Common myeloid progenitor, CD34-positive (primary cell): ENCODE measurements at regions not wholly inside any gene's neighbourhood (a gene's known extent, or its start where the extent isn't known, plus 50 kb on each side); places are given as distances from the start of the nearest gene placed in this dataset.

Experiments used
- CTCF ChIA-PET: fragments of 350-600 bp; sonication (Branson Sonifier 250); formaldehyde crosslinking; loops from one replicate; lab custom pipeline; 2021; ENCODE audit warnings: antibody characterized with exemption; lab: Charles Lee
- POLR2A ChIA-PET: fragments of 350-600 bp; sonication (Branson Sonifier 250); formaldehyde crosslinking; loops from one replicate; lab custom pipeline; 2021; ENCODE audit warnings: antibody characterized with exemption; lab: Charles Lee
- DNase-seq, 3 donors: peaks; one replicate each; pipeline versions ENCODE4 v3.0.0 to v3.0.0-alpha.2; 2013
- H3K27ac ChIP-seq, 2 experiments: 1 replicate in 1 of 2; 2 replicates in 1 of 2; pipeline ENCODE4 v1.7.0; 2013; ENCODE audit warnings: inconsistent platforms in 2 of 2, low read length in 2 of 2, mild to moderate bottlenecking in 2 of 2, low read depth in 1 of 2, moderate library complexity in 1 of 2; ENCODE audit not compliant: severe bottlenecking in 2 of 2, insufficient read depth in 1 of 2, poor library complexity in 1 of 2
- H3K27me3 ChIP-seq, 5 experiments: replicated peaks in 2 of 5; 1 replicate in 3 of 5; 2 replicates in 2 of 5; pipeline versions ENCODE4 v1.6.1 to v1.7.0; 2013; ENCODE audit warnings: low read length in 4 of 5, mild to moderate bottlenecking in 2 of 5, moderate library complexity in 2 of 5, inconsistent platforms in 1 of 5; ENCODE audit not compliant: insufficient read depth in 5 of 5, control insufficient read depth in 4 of 5
- H3K36me3 ChIP-seq, 4 experiments: 1 replicate in 2 of 4; 2 replicates in 2 of 4; pipeline versions ENCODE4 v1.6.1 to v1.7.0; 2013; ENCODE audit warnings: low read length in 3 of 4, control low read depth in 1 of 4, mild to moderate bottlenecking in 1 of 4; ENCODE audit not compliant: control insufficient read depth in 4 of 4, insufficient read depth in 4 of 4
- H3K4me1 ChIP-seq, 4 experiments: 1 replicate in 3 of 4; 2 replicates in 1 of 4; pipeline versions ENCODE4 v1.6.1 to v1.7.1; 2013; ENCODE audit warnings: low read length in 3 of 4, mild to moderate bottlenecking in 3 of 4, control low read depth in 1 of 4, inconsistent platforms in 1 of 4, moderate library complexity in 1 of 4; ENCODE audit not compliant: control insufficient read depth in 4 of 4, insufficient read depth in 4 of 4; ENCODE audit errors: control extremely low read depth in 1 of 4
- H3K4me3 ChIP-seq, 7 experiments: 1 replicate in 4 of 7; 2 replicates in 3 of 7; pipeline versions ENCODE4 v1.5.1 to v1.7.0; 2013; ENCODE audit warnings: mild to moderate bottlenecking in 7 of 7, low read length in 6 of 7, moderate library complexity in 6 of 7, inconsistent platforms in 2 of 7, low read depth in 2 of 7, control low read depth in 1 of 7; ENCODE audit not compliant: insufficient read depth in 4 of 7, control insufficient read depth in 1 of 7; ENCODE audit errors: extremely low read depth in 1 of 7
- H3K9me3 ChIP-seq, 5 experiments: 1 replicate in 4 of 5; 2 replicates in 1 of 5; pipeline versions ENCODE4 v1.6.1 to v1.7.1; 2013; ENCODE audit warnings: low read length in 4 of 5, mild to moderate bottlenecking in 2 of 5, inconsistent platforms in 1 of 5, low read depth in 1 of 5, moderate library complexity in 1 of 5; ENCODE audit not compliant: control insufficient read depth in 4 of 5, insufficient read depth in 2 of 5; ENCODE audit errors: control extremely low read depth in 1 of 5
- WGBS: methylation state at CpG from one replicate; pipeline ENCODE4 v1.1.5; 2013; ENCODE audit not compliant: insufficient coverage; 5-methylcytosine and 5-hydroxymethylcytosine counted together

GRCh38 chr5:30331534-30331933 lies 862.0 kb upstream of the CDH6 start:
- POLR2A ChIA-PET: no interaction called here

GRCh38 chr5:30325795-30326194 lies 867.7 kb upstream of the CDH6 start:
- POLR2A ChIA-PET: no interaction called here
- CTCF ChIA-PET: no interaction called here
- Histone ChIP-seq H3K4me1 (no peaks in the 10 kb centered on the region), H3K9me3 (no peaks in the 10 kb centered on the region), H3K4me3 (no peak overlapping the region), H3K27ac (no peak overlapping the region), H3K27me3 (no peaks in the 10 kb centered on the region), H3K36me3 (no peaks in the 10 kb centered on the region)
- DNase-seq: no peak
- no CpG with 5 or more reads among the region's 1 CpG for WGBS

More at GRCh38 chr5:30331534-30331933, 862.0 kb upstream of the CDH6 start:
- no peaks in the 10 kb centered on the region for H3K27me3 ChIP-seq
- H3K36me3 ChIP-seq: no peaks in the 10 kb centered on the region
- no peaks in the 10 kb centered on the region for H3K9me3 ChIP-seq
- H3K4me3 ChIP-seq: no peak overlapping the region
- DNase-seq: no peak
- no peak overlapping the region for H3K27ac ChIP-seq
- CTCF ChIA-PET: no interaction called here
- H3K4me1 ChIP-seq: no peaks in the 10 kb centered on the region
- WGBS: no CpG with 5 or more reads among the region's 2 CpGs

- ChIA-PET CTCF (no interaction called here), POLR2A (no interaction called here)
- H3K9me3 ChIP-seq: no peaks in the 10 kb centered on the region
- no peaks in the 10 kb centered on the region for H3K36me3 ChIP-seq
- no peak overlapping the region for H3K4me3 ChIP-seq
- no peaks in the 10 kb centered on the region for H3K27me3 ChIP-seq
- DNase-seq: no peak
- H3K27ac ChIP-seq: no peak overlapping the region
- 59% methylated on average over 2 of the region's 4 CpGs for WGBS
- no peaks in the 10 kb centered on the region for H3K4me1 ChIP-seq
Measured at GRCh38 chr5:30324083-30324482, 869.4 kb upstream of the CDH6 start.

- no peaks in the 10 kb centered on the region for H3K27me3 ChIP-seq
- no CpG with 5 or more reads among the region's 1 CpG for WGBS
- H3K27ac ChIP-seq: no peak overlapping the region
- no peaks in the 10 kb centered on the region for H3K4me1 ChIP-seq
- H3K9me3 ChIP-seq: peaks cover 0 to 12% (median 3%) of the 10 kb centered on the region in 5 experiments
- DNase-seq: no peak
- ChIA-PET CTCF (no interaction called here), POLR2A (no interaction called here)
- no peak overlapping the region for H3K4me3 ChIP-seq
- H3K36me3 ChIP-seq: no peaks in the 10 kb centered on the region
Measured at GRCh38 chr5:30287890-30288289, 905.6 kb upstream of the CDH6 start.

- whole genome bisulfite sequencing: 100% methylated on average over 1 of the region's 2 CpGs
- no peak for DNase-seq
Measured at GRCh38 chr5:30279237-30279636, 914.2 kb upstream of the CDH6 start.

GRCh38 chr5:30267026-30267425 lies 926.5 kb upstream of the CDH6 start:
- Histone ChIP-seq H3K27me3 (no peaks in the 10 kb centered on the region), H3K4me3 (no peak overlapping the region), H3K4me1 (no peaks in the 10 kb centered on the region), H3K27ac (no peak overlapping the region), H3K9me3 (no peaks in the 10 kb centered on the region), H3K36me3 (no peaks in the 10 kb centered on the region)
- no peak for DNase-seq
- ChIA-PET CTCF (no interaction called here), POLR2A (no interaction called here)

More at GRCh38 chr5:30279237-30279636, 914.2 kb upstream of the CDH6 start:
- Histone ChIP-seq H3K36me3 (no peaks in the 10 kb centered on the region), H3K9me3 (no peaks in the 10 kb centered on the region), H3K27ac (no peak overlapping the region), H3K27me3 (no peaks in the 10 kb centered on the region), H3K4me1 (no peaks in the 10 kb centered on the region), H3K4me3 (no peak overlapping the region)
- ChIA-PET POLR2A (no interaction called here), CTCF (no interaction called here)

- no peak overlapping the region for H3K4me3 ChIP-seq
- H3K27ac ChIP-seq: no peak overlapping the region
- no peaks in the 10 kb centered on the region for H3K4me1 ChIP-seq
- no peak for DNase-seq
- no peaks in the 10 kb centered on the region for H3K27me3 ChIP-seq
- 82% methylated on average over 7 of the region's 7 CpGs for WGBS
- no peaks in the 10 kb centered on the region for H3K36me3 ChIP-seq
- H3K9me3 ChIP-seq: no peaks in the 10 kb centered on the region
- ChIA-PET POLR2A (no interaction called here), CTCF (no interaction called here)
Measured at GRCh38 chr5:30239331-30240022, 954.0 kb upstream of the CDH6 start.
